Kidney glomerular epithelial cell (primary cell): ENCODE measurements at regions not wholly inside any gene's neighbourhood (a gene's known extent, or its start where the extent isn't known, plus 50 kb on each side); places are given as distances from the start of the nearest gene placed in this dataset.

Experiments
- DNase-seq: peaks from one replicate; lab custom pipeline; 2025; lab: John Stamatoyannopoulos, UW

DNA sequence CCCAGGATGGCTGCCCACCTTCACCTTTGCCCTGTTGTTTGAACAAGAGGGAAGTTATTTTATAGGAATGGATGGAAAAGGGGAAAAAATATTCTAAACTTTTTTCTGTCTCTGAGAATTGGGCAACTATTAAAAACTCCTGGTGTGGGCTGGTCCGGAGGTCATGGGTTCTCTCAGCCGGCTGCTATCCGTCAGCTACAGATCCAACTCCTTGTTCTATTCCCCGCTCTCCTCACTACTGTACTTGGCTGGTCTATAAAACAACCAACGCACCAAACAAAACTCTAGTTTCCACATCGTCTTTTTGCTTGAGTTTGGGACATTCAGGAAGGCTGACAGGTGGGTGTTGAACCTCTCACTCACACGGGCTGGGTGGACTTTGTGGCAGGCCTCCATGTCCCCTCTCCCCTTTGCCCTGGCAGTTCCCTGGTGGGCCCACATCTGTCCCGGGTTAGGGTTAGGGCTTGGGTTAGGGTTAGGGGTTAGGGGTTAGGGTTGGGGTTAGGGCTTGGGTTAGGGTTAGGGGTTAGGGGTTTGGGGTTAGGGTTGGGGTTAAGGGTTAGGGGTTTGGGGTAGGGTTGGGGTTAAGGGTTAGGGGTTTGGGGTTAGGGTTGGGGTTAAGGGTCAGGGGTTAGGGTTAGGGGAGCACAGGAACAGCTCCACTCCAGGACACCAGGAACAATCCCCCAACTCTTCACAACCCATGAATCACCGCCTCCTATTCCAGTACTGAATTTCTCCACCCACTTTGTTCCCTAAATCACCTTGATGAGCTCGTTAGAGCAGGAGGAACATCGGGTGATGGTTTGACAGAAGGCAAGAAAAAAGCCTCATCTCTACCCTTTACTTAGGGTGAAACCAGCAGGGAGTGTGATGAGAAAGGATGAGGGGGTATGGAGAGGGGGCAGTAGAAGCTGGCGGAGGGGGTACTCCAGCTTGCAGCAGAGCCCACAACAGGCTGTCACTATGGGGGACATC, 302.1 kb upstream of the IRX4 start:
- DNase-seq: no peak

GRCh38 chr5:2184026-2184366, 301.3 kb upstream of the IRX4 start:
- DNase-seq: no peak

DNA sequence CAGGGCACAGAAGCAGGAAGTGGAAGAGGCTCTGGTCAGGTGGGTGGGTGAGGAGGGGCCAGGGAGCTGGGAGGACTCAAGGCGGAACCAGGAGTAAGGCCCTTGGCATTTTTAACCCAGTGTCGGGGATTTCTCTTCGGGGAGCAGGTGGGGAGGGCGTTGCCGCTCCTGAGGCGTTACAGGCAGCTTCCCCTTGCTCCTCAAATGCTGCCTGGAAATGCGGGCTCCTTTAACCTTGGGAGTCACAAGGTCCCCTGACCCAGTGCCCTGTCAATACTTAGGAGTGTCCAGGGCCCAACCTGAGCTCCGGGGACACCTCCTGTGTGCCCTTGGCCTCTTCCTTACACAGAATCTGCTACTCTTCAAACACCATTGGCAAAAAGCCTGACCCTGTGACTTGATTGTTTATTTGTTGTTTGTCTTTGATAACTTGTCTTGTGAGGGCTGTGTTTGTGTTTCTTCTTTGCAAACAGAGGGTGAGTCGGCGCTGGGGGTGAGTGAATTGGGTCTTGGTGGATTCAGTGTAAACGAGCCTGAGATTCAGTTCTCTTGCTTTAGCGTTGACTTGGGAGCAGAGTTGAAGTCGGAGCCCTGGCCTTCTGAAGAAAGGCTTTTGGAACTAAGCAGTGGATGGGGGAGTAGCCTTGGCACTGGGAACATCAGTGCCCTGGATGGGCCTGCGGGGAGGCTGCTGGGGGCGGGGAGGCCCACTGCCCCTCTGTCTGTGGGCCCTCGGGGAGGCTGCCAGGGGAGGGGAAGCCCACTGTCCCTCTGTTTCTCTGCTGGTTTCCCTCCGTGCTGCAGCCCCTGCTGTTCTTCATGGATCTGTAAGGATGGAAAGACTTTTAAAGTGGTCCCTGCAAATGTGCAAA, 300.7 kb upstream of the IRX4 start:
- DNase-seq: no peak

DNA sequence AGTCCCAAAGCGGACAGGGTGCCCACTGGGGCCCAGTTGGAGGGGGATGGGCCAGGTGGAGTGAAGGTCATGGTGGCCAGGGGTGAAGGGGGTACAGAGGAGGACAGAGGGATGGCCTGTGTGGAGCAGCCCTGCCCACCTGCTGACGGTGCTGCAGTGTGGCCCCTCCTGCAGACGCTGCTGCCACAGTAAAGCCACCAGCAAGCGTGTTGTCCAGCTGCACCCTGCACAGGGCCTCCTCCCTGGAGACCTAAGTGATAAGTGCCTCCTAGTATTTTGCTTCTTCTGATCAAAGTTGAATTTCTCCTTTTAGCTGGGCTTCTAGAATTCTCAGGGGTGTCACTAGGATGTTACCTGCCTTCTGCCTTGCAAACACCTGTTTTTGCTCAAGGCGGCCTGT, 299.3 kb upstream of the IRX4 start:
- no peak for DNase-seq

- DNase-seq: no peak
Measured at GRCh38 chr5:2181557-2181956, 298.8 kb upstream of the IRX4 start.

- DNase-seq: no peak
Measured at GRCh38 chr5:2181149-2181548, 298.4 kb upstream of the IRX4 start.

GRCh38 chr5:2180456-2180855, 297.7 kb upstream of the IRX4 start:
- DNase-seq: no peak

DNA sequence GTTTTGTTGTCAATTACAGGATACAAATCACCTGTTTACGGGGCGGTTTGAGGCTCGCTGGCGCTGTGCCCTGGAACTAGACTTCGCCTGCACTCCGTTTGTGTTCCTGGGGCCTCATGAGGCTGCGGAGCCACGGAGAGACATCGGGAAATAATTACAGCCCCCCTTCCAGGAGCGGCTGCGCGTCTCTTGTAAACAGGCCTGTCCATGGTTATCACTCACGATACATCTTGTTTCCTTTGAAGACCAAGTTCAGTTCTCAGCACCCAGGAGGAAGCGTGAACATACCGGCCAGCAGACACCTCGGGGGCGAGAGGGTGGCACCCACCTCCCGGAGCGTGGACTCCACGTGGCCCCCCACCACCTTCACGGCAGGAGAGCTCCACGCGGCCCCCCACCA, 297.1 kb upstream of the IRX4 start:
- DNase-seq: no peak

DNA sequence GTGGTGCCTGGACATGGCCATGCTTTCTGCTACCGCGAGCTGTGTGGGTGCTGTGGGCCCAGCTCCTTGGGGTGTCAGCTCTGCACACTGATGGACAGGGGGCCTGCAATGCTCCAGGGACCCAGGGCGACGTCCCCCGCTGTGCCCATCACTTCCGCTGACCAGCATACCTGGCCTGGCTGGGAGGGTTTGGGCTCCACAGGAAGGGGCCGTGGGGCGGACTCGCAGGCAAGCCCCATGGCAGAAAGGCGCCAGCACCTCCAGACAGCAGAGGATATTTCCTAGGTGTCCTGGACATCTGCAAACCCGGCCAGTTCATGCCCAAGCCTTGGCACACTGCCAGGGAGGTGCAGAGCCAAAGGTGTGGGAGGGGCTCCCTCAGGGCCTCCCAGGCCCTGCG, 295.8 kb upstream of the IRX4 start:
- no peak for DNase-seq

DNA sequence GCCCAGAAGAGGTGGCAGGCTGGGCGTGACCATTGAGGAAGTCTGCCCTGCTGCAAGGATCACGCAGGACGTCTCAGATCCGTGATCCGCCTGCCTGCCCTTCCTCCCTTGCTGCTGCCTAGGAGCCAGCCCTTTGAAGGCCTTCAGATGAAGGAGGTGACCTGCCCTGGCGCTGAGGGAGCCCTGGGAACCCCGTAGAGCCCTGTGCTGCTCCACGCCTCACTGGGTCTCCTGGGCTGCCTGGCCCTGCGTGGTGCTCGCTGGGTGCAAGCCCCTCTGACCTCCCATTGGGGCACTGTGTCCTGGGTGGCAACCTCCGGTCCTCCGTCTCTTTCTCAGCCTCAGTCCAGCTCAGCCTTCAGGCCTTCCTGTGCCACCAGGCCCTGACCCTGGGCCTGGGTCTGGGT, 295.3 kb upstream of the IRX4 start:
- no peak for DNase-seq

- DNase-seq: no peak
Measured at GRCh38 chr5:2177244-2177643, 294.5 kb upstream of the IRX4 start.

- no peak for DNase-seq
Measured at GRCh38 chr5:2176581-2176980, 293.9 kb upstream of the IRX4 start.

DNA sequence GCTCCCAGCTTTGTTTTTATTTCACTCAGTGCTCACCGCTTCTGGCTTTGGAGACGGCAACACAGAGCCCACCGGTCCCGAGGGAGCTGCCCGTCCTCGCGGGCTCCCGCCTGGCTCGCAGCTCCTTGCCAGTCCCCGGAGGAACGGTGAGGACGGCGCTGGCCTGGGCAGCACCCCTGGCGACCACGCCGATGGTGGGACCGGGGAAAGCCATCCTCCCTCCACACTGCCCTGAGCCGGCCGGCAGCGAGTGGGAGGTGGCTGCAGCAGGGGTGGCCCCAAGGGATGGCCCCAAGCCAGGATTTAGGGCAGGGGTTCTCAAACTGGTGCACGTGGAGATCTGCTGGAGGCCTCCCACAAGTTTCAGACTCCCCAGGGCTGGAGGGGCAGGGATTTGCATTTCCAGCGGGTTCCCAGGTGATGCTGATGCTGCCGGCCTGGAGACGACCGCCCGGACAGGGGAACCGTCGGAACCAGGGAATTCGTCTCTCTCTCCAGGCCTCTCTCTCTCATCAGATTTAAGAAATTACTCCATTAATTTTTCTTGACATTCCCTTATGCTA, 293.2 kb upstream of the IRX4 start:
- no peak for DNase-seq

GRCh38 chr5:2175041-2175440, 292.3 kb upstream of the IRX4 start:
- DNase-seq: no peak

- no peak for DNase-seq
Measured at GRCh38 chr5:2174538-2174937, 291.8 kb upstream of the IRX4 start.

- no peak for DNase-seq
Measured at GRCh38 chr5:2173151-2173834, 290.6 kb upstream of the IRX4 start.

DNA sequence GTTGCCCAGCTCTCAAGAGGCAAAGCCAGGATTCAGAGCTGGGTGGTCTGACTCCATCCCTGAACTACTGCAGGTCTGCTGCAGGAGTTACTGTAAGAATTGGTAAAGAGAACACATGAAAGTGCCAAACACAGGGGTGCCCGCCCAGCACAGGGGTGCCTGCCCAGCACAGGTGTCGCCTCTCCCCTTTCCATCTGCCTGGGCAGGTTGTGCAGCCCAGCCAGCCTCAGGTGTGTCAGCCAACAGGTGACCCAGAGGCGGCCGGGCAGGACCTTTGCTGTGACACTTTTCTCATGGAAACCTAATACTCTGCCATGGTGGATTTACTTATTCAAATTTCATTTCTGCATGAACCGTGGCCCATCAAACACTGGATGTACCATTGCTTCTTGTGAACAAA, 289.7 kb upstream of the IRX4 start:
- no peak for DNase-seq

GRCh38 chr5:2170761-2171160, 288.0 kb upstream of the IRX4 start:
- DNase-seq: no peak

DNA sequence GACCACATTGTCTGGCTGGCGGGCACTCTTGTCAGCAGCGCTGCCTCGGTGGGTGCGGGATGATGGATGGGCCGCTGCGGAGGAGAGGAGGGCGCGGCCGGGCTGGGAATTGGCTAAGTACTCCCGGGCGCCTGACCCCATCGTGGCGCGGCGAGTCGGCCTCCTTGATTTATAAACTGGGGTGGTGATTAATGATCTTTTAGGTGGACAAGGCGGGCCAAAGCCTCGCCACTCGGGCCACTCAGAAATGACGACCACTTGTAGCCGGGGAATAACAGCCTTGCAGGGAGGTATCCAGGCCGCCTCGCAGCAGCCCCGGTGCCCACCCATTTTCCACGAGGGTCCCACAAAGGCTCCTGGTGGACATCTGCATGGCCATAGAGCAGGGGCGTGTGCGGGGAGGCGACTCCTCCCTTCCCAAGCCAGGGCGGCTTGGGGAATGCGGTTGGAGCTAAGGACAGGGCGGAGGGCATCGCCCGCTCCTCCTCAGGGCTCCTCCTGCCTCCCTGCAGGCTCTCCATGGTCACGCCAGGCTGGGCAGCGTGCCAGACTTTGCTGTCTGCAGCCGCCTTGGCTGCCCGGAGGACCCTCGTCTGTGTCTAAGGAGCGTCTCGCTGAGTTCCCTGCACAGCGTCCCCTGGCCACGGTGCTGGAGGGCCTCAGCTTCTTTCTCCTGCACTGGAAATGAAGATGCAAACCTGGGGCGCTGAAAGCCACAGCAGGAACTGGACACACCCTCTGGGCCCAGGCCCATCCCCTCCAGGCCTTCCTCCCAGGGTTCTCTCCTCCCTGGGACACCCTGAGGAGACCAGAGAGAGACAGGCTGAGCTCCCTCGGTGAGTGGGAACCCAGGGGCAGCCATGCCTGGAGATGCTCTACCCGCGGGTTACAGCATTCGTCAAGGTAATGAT, 287.4 kb upstream of the IRX4 start:
- no peak for DNase-seq

DNA sequence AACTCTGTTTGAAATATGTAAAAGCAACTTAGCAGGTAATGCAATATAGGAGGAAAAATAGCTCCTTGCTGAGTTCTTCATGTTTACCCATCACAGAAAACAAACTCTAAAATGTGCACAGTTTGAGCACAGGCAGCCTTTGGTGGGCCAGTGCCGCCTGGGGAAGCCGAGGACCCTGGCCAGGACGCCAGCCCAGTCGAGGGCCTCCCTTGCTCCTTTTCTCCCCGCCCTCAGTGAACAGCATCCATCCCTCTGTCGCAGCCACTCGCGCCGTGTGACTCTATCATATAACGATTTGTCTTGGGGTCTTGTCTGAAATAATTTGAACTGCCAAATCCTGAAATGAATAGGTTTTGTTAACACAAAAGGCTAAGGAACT, 286.7 kb upstream of the IRX4 start:
- DNase-seq: no peak
